ENCODE measurements at regions not wholly inside any gene's neighbourhood (a gene's known extent, or its start where the extent isn't known, plus 50 kb on each side); places are given as distances from the start of the nearest gene placed in this dataset.
"Not testable (repeated sequence)": the region's sequence is repeated elsewhere in the genome, so short reads cannot be mapped to it uniquely, and the experiment has no call there.

DNA sequence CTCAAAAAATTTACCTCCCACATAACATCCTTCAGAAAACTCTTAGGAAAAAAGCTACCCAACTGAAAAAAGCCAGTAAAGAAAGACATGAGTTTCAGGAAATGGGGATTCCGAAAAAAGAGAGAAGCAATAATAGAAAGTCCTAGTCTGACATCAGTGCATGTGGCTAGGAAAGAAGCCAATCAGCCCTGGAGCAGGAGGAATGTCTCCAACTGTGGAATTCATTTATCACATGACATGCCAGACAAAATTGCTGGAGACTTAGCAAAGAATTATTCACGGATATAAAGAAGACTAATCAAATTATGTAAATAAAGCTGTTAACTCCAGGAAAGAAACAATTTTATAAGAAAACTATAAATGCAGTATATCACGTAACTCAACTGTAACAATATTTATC lies 258.9 kb upstream of the RARB start:
- FAIRE-seq (no peak), DNase-seq (ENCODE audit: low spot score in 2 of 2) (no peak)

DNA sequence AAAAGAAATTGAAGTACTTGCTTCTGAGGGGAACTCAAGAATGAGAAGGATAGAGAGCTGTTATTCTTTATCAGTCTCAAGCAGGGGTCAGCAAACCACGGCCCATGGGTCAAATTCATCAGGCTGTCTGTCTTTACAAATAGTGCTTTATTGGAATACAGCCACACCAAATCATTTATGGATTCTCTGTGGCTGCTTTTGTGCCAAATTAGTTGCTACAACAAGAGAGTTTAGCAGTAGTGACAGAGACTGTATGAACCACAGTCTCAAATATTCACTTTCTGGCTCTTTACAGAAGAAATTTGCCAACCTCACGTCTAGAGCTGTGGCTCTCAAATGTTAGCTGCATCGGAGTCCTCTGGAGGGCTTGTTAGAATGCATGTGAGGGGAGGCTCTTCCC lies 258.0 kb upstream of the RARB start:
- FAIRE-seq = no peak
- DNase-seq (ENCODE audit: low spot score in 2 of 2) = no peak

DNA sequence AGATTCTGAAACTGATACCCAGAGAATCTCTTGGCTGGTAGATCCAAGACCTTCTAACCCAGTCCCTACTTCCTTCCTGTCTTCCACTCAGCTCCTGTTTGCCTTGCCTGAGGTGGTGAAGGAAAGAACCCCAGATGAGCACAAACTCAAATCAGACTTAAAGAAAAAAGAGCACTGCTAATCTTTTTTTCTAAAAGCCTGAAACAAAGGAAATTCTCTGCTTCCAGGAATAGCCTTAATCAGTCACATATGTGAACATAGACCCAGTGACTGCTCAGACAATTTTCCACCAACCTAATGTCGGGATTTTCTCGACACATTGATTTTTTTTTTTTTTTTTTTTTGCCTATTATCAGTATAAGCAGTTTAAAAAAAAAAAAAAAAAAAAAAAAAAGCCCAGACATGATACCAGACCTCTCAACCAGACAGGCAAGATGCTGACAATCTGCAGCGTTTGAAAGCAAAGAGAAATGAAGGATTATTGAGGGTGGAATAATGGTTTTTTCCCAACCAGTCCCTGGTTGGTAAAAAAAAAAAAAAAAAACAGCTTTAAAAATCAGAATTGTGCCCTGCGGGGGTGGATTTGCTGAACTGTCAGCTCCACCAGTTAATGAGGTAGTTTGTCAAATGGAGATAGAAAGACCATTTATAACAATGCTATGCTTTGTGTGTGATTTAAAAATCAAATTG lies 256.8 kb upstream of the RARB start:
- no peak for DNase-seq (ENCODE audit: low spot score in 2 of 2)
- FAIRE-seq = no peak

DNA sequence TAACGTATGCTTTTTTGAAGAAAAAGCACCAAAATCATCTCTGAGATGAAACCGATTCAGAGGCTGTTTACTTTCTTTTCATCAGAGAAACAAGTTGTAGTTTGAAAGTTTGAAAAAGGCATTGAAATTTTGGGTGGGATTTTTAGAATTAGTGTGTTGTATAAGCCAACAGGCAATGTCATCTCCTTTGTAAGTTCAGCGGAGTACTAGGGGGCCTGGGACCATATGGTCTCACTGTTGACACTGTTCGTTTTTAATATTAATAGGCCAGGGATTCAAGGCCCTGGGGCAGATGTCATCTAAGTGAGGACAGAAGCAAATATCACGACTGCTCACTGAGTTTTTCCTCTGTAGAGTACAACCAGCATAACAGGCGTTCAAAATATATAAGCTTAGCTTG lies 256.2 kb upstream of the RARB start:
- FAIRE-seq (no peak), DNase-seq (ENCODE audit: low spot score in 2 of 2) (no peak)

DNA sequence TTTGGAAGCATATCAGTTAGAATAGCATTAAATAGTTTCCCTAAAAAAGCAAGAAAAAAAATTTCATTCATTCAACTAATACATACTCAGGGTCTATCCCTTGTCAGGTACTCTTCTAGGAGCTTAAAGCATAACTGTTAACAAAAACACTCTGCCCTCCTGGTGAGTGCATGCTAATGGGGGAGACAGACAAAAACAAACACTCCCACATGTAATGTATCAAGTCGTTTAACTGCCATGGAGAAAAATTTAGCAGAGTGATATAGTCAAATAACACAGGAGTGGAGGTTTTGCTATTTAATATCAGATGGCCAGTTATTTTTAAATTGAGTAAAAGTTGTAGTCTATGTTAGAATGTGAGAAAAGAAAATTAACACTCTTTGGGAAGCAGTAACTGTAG lies 254.5 kb upstream of the RARB start:
- no peak for FAIRE-seq

DNA sequence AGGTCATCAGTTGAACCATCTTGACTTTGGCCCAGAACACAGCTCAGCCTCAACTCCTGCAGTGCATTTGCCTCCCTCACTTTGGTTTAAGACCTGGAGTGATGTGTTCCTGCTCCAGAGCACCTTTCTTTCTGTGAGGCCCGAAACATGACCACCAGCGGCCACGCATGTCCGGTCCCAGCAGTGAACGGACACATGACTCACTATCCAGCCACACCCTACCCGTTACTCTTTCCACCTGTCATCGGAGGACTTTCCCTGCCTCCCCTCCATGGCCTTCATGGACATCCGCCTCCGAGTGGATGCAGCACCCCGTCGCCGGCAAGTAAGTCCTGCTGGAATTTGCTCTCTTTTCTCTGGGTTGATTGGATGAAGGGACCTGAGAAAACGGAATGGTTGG lies 253.8 kb upstream of the RARB start:
- FAIRE-seq = no peak

More for the DNA sequence above, 254.5 kb upstream of the RARB start:
- no peak for DNase-seq (ENCODE audit: low spot score in 2 of 2)

DNA sequence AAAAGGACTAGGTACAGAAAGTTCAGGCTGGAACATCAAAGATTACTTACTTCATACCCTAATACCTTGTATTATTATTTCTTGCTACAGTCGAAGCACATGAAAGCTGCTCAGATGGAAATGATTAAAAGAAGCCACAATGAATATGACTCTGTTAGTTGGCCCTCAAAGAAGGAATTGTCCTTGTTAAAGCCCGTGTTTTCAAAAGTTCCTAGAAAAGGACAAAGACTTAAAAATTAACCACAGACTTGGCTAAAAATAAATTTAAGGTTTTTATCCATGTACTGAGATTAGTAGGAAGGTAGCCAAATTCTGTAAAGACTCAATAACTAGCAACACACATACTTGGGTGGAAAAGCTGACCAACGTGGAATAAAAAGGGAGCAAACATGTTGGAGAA lies 251.0 kb upstream of the RARB start:
- DNase-seq (ENCODE audit: low spot score in 2 of 2) = no peak
- FAIRE-seq = no peak

More for the DNA sequence above, 253.8 kb upstream of the RARB start:
- no peak for DNase-seq (ENCODE audit: low spot score in 2 of 2)

DNA sequence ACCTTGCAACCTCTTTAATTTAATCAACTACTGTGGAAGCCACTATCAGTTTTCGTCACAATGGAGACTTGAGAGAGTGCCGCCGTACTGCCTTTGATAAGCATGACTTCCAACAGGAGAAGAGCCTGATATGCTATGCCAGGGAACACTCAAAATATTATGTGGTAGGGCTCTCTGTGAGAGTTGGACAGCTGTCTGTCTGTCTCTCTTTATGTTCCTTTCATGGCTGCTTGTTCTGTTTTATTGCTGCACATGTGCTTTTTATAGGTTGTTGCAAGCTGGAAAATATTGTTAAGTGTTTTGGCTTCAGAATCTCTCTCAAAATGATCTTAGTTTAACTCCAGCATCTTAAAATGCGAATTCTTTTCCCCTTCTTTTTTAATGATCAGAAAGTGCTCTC lies 249.4 kb upstream of the RARB start:
- FAIRE-seq = no peak

DNA sequence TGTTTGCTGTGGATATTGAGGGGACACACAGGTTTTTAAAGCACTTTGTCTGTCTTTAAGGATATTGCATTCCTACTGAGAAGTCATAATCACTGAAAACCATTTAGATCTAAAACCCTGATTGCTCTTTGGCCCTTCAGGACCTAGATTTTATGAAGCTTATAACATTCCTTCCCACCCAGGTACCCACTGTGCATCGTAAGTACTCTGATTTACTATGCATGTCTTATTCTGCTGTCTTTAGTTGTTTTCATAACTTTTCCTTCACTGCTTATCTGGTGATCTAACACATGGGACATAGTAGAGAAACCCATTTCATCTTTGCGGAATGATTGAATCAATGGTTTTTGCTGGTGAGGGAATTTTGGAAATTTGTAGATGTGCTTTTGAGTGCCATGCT lies 247.0 kb upstream of the RARB start:
- DNase-seq (ENCODE audit: low spot score in 2 of 2) (no peak), FAIRE-seq (no peak)

More for the DNA sequence above, 249.4 kb upstream of the RARB start:
- DNase-seq (ENCODE audit: low spot score in 2 of 2) = no peak

DNA sequence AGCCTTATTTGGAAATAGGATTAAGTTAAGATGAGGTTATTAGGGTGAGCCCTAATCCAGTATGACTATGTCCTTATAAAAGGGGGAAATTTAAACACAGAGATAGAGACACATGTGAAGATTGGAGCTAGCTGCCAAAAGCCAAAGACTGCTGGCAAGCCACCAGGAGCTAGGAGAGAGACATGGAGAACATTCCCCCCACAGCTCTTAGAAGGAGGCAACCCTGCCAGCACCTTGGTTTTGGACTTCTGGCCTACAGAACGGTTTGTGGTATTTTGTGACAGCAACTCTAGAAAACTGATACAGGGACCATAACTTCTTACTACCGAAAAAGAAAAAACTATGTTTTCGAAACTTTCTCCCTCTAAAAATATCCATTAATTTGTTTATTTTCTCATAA lies 245.3 kb upstream of the RARB start:
- no peak for FAIRE-seq
- DNase-seq (ENCODE audit: low spot score in 2 of 2) = no peak

DNA sequence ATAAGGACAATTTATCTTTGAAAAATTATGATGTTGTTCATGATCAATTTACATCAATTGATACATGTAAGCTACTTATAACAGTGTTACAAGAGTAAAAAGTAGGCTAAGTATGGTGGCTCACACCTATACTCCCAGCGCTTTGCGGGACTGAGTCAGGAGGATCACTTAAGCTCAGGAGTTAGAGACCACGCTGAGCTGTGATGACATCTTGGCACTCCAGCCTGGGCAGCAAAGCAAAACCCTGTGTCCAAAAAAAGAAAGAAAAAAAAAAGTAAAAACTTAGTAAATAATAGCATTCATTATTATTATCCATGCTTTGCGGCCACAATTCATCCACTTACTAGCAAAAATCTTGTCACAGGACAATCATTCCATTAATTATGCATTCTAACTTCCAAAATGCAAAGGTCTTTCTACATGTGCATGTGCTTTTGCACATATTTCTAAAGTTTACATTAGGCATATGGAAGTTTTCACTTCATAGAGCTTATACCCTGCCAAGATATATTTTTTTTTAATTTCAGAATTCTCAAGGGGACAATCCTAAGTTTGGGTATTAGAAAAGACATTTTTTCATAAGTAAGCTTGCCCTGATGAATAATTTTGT lies 243.3 kb upstream of the RARB start:
- no peak for FAIRE-seq

DNA sequence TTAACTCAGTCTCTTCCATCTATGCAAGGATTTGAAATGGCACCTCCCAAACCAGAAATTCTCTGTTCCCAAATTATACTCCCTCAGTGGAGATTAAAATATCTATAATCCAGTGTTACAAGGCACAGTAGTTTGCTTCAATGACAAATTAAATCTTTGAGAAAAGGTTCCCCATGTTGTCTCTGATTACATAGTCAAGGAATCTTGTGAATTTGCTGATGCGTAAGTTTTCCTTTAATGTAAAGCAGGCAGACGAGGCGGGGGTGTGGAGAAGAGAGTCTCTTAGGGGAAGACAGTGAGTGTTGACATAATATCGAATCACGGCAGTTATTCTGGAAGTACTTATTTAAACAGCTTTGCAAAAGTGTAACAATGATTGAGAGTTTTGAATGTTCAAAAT lies 236.4 kb upstream of the RARB start:
- DNase-seq (ENCODE audit: low spot score in 2 of 2) = no peak
- no peak for FAIRE-seq

More for the DNA sequence above, 243.3 kb upstream of the RARB start:
- no peak for DNase-seq (ENCODE audit: low spot score in 2 of 2)

DNA sequence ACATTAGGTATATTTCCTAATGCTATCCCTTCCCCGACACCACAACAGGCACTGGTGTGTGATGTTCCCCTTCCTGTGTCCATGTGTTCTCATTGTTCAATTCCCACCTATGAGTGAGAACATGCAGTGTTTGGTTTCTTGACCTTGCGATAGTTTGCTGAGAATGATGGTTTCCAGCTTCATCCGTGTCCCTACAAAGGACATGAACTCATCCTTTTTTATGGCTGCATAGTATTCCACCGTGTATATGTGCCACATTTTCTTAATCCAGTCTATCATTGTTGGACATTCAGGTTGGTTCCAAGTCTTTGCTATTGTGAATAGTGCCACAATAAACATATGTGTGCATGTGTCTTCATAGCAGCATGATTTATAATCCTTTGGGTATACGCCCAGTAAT lies 228.5 kb upstream of the RARB start:
- not testable (repeated sequence) for DNase-seq (ENCODE audit: low spot score in 2 of 2); FAIRE-seq

DNA sequence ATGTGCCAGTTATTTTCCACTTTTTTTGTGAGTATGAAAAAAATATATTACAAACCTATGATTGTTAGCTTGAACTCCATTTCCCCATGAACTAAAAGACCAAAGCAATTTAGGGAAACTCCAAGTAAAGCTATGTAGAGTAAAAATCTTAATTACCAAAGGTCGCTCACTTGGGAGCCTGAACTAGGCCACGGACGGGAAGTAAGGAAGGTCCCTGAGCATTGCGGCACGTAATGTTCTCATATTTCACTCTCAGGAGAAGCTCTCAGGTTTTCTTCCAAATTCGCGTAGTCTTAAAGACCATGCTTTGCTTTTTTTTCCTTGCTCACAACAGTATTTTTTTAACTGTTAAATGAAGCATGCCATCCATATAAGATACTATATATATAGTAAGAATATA lies 215.3 kb upstream of the RARB start:
- FAIRE-seq = no peak

DNA sequence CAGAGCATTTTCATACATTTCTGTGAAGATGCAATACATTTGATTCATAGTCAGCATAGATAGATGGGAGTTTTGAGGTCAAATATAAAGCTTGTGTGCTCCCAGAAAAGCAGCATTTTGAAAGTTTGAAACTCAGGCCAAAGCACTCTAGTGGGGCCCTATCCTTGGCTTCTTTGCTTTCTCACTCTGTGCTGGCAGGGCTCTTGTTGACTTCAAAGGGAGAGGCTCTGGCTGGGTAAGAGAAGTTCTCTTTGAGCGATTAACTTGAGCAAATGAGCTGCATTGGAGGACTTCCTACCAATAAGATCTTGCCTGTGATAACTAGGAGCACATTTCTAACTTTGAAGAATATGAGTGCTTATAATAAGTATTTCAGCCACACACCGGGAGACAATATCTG lies 214.0 kb upstream of the RARB start:
- no peak for FAIRE-seq

More for the DNA sequence above, 215.3 kb upstream of the RARB start:
- DNase-seq (ENCODE audit: low spot score in 2 of 2) = no peak

DNA sequence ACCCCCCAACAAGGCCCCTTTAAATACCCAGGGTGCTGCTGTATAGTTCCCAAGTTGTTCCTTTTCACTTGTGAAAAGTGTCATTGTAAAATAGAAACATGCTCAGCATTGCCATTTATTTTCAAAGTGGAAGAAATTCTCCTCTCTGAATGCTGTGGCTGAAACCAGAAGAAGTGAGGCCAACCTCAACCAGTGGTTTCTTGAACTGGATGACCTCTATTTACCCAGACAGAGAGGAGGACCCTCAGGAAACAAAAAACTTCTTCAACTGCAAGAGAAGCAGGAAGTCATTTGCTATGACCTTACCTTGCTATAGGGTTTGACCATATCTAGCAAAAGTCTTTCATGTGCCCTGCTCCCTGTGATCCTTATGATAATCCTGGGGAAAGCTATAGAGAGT lies 209.7 kb upstream of the RARB start:
- no peak for FAIRE-seq
- no peak for DNase-seq (ENCODE audit: low spot score in 2 of 2)

More for the DNA sequence above, 214.0 kb upstream of the RARB start:
- DNase-seq (ENCODE audit: low spot score in 2 of 2) = no peak

DNA sequence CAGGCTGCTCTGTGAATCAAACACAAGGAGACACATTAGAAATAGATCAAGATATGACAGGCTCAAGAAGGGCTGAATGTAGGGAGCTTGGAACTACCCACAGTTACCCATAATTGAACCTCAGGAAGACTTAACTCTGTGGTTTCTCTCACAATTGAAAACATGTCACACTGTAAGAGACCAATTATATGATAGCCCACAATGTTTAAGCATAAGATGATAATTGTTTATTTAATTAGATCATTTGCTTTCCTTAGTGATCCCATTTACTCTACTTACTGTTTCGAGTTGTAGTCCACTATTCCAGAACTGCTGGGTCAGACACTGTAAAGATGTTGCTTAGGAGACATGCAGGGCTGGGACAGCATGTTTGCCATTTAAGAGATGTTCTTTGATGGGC lies 201.3 kb upstream of the RARB start:
- no peak for DNase-seq (ENCODE audit: low spot score in 2 of 2)
- FAIRE-seq = no peak

DNA sequence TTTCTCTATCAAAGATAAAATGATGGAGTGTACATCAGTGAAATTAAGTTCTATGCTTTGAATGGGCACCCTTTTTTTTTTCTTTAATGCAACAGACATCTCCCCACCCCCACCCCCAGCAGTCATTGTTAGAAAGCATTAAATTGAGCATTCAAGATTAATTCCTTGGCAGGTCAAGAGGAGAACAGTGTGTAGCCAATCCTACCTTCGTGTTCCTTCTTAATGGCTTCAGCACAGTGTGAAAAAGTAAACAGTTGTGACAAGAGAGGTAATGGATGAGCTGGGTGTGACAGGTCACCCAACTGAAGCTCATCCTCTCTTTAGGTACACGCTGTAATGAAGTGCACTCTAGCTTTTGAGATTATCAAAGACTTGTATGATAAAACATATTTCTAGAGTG lies 198.5 kb upstream of the RARB start:
- no peak for DNase-seq (ENCODE audit: low spot score in 2 of 2)
- FAIRE-seq = no peak

DNA sequence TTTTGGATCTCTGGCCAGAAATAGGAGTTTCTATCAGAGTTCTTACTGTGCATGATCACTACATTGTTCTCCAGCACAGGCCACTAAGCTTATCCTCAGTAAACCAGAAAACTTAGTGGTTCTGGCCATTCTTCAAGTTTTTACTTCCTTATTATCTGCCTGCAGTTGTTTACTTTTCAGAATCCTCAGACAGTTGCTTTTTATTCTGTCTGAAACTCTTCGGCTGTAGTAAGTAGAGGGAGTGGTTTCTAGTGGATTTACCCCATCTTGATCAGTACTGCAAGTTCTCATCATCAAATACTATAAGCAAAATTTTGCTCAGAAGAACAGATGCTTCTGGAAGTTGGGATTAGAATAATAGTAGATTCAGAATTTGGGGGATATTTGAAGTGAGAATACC lies 193.0 kb upstream of the RARB start:
- FAIRE-seq = no peak
- no peak for DNase-seq (ENCODE audit: low spot score in 2 of 2)

DNA sequence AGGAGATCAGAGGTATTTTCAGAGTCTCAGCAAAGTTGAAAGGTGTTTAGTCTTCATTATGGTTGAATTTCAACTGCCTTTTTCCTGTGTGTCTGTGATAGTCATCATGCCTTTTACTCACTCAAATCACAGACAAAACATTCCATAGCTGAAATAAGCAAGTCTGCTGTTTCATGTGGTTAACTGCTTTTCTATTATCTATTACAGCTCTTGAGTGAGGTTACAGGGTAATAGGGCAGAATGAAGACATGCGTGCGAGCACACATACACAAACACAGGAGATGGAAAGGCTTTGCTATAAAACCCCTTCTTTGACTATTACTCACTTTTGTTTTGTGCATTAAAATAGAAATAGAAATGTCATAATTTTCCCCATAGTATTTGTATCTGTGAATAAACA lies 192.6 kb upstream of the RARB start:
- FAIRE-seq (no peak), DNase-seq (ENCODE audit: low spot score in 2 of 2) (no peak)

DNA sequence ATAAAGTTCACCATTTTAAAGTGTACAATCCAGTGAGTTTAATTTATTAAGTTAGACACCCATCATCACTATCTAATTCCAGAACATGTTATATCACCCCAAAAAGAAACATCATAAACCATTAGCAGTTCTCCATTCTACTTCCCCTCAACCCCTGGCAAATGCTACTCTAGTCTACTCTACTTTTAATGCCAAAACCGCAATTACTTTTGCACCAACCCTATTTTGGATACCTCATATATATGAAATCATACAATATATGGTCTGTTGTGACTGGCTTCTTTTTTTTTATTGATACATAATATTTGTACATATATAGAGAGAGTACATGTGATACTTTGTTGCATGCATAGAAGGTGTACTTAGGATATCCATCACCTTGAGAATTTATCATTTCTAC lies 190.5 kb upstream of the RARB start:
- no peak for FAIRE-seq

DNA sequence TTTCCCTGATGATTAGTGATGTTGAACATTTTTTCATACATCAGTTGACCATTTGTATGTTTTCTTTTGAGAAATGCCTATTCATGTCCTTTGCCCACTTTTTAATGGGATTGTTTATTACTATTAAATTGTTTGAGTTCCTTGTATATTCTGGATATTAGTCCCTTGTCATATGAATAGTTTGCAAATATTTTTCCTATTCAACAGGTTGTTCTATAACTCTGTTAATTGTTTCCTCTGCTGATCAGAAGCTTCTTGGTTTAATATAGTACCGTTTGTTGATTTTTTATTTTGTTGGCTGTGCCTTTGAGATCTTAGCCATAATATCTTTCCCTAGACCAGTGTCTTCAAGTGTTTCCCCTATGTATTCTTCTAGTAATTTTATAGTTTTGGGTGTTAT lies 189.0 kb upstream of the RARB start:
- DNase-seq (ENCODE audit: low spot score in 2 of 2) = no peak
- FAIRE-seq = no peak

More for the DNA sequence above, 190.5 kb upstream of the RARB start:
- DNase-seq (ENCODE audit: low spot score in 2 of 2) = no peak

All from frontal cortex (tissue), 3 donors.